Stimulated activated memory B cell treated with anti-CD40 and anti-IgM and Interleukin-4, amounts not matched to agents 10 μg/mL and 1 μg/mL and 100 μg/mL, for 72 hours (primary cell): ENCODE measurements at regions not wholly inside any gene's neighbourhood (a gene's known extent, or its start where the extent isn't known, plus 50 kb on each side); places are given as distances from the start of the nearest gene placed in this dataset.

Source experiments
- ATAC-seq: fragments of 150-1000 bp; cut with Tn5 transposase; 2 replicates; pipeline ENCODE4 v1.10.0; 2021
- H3K27ac Mint-ChIP-seq: one replicate; pipeline ENCODE4 v1.8.0; 2022; ENCODE audit warnings: mild to moderate bottlenecking, mixed read lengths
- H3K27me3 Mint-ChIP-seq: one replicate; pipeline ENCODE4 v1.8.0; 2022; ENCODE audit warnings: mixed read lengths
- H3K36me3 Mint-ChIP-seq: one replicate; pipeline ENCODE4 v1.8.0; 2022; ENCODE audit warnings: mixed read lengths
- H3K4me1 Mint-ChIP-seq: one replicate; pipeline ENCODE4 v1.8.0; 2022; ENCODE audit warnings: mixed read lengths
- H3K4me3 Mint-ChIP-seq: one replicate; pipeline ENCODE4 v1.8.0; 2022; ENCODE audit warnings: mild to moderate bottlenecking, moderate library complexity, mixed read lengths
- H3K9me3 Mint-ChIP-seq: one replicate; pipeline ENCODE4 v1.8.0; 2022; ENCODE audit warnings: mixed read lengths

DNA sequence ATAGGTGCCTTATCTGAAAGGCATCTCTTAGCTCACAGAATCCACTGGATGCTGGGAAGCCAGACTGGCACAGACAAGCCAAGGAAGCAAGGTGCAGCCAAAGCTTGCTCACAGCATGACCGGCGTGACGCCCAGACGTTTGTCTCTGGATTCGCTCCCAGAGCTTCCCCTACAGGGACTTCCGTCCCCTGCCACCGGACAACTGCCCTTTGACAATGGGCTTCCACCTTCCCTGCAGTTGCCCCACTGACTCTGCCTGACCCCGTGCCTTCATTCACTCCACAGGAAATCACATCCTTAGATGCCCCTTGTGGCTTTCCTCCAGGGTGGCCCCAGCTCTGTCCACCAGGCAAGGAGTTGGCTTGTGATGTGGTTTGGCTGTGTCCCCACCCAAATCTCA is 94.8 kb upstream of the CDH4 start:
- H3K36me3 Mint-ChIP-seq, result no peaks in the 10 kb centered on the region

DNA sequence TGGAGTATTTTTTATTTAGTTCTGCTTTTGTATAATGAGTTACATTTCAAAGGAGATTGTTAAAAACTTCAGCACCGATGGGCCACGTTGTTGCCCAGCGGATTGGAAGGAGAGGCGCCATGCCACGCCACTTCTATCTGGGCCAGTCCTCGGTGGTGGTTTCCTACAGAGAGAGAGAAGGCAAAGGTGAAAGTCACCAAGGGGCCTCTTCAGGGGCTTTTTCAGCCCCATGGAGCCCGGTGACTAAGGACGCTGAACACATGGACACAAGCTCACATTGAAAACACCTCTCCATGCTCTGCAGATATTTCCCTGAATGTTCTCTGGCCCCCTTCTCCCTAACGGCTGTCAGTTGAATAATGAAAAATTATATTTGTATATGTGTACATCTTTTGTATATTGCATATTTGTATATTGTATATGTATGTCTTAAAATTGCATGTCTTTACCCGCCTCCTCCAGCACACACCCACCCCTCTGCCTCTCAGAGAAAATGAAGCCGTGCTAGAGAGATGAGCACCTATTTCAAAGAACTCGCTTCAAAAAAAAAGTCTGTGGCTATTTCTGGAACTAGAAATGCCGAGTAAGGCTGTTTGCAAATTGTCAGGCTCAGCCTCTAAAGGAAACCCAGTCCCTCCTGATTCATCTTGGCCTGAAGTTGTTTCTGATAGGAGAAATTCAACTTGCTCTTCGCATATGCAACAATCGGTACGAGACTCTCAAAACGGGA is 91.9 kb upstream of the CDH4 start:
- Mint-ChIP-seq H3K27ac (no peak overlapping the region), H3K36me3 (no peaks in the 10 kb centered on the region), H3K27me3 (no peaks in the 10 kb centered on the region), H3K9me3 (peaks cover 6% of the 10 kb centered on the region), H3K4me1 (no peaks in the 10 kb centered on the region), H3K4me3 (no peak overlapping the region)
- ATAC-seq, result no peak

More for the DNA sequence above, 94.8 kb upstream of the CDH4 start:
- ATAC-seq, result no peak
- Mint-ChIP-seq H3K4me3 (no peak overlapping the region), H3K9me3 (peaks cover 6% of the 10 kb centered on the region), H3K27me3 (no peaks in the 10 kb centered on the region), H3K27ac (no peak overlapping the region), H3K4me1 (no peaks in the 10 kb centered on the region)

DNA sequence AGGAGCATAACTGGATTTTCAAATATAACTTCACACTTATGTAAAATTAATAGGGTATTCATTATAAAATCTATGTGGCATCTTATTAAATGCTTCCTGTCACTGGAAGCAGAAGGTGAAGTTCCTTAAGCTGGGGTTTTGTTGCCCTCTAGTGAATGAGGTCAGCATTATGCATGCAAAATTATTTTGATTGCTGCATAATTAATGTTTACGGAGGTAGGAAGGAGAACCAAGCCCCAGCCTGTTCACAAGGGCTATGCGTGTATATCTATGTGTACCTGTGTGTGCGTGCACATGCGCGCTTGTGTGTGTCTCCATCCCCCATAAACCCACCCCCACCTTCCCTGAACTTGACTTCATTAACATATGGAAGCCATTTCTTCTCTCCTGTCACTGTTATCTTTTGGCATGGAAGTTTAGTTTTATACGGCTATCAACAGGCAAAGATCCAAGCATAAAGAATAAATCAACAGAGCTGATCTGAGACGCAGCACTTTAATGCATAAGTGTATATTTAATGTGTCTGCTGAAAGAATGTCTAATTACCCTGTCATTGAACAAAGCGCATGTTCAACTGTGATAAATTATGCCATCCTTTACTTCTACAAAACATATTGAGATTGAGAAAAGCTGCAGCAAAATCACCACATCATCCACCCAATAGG is 90.2 kb upstream of the CDH4 start:
- Mint-ChIP-seq H3K27me3 (no peaks in the 10 kb centered on the region), H3K36me3 (no peaks in the 10 kb centered on the region), H3K9me3 (peaks cover 6% of the 10 kb centered on the region), H3K4me1 (no peaks in the 10 kb centered on the region), H3K4me3 (no peak overlapping the region), H3K27ac (no peak overlapping the region)
- no peak for ATAC-seq

DNA sequence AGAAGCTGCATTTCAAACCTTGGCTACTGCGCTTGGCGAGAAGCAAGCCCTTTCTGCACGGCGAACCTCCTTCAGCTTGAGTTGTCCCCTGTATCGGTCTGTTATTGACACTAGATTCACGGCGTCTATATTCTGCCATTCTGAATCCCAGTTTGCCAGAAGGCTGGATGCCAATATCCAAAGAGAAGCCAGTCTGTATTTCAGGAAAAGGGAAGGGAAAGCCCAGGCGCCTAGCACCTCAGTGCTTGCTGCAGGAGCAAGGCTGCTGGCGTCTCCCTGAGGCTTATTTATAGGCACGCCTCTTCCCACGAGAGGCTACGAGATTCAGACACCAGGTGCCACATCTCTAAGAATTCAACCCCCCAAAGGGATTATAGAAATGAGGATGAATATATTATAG is 89.6 kb upstream of the CDH4 start:
- no peak for ATAC-seq
- Mint-ChIP-seq H3K27ac (no peak overlapping the region), H3K4me1 (no peaks in the 10 kb centered on the region), H3K4me3 (no peak overlapping the region), H3K36me3 (no peaks in the 10 kb centered on the region), H3K27me3 (no peaks in the 10 kb centered on the region), H3K9me3 (peaks cover 6% of the 10 kb centered on the region)

DNA sequence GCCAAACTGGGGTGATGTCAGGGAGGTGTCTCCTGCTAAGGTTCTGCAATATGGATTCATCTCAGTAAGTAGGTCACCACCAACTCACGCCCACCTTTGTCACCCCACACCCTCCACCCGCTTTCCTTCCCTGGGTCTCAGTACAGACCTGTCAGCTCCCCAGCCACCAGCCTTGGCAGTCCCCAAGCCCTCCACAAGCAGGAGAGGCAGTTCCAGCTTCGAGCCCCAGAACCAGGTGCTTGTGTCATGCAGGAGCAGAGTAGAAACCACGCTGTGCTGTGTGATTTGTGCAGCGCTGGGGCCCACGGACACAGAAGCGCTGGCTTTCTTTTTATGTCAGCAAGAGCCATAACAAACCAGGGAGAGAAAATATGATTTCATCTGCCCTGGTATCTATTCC is 89.0 kb upstream of the CDH4 start:
- Mint-ChIP-seq H3K27ac (no peak overlapping the region), H3K4me1 (no peaks in the 10 kb centered on the region), H3K36me3 (no peaks in the 10 kb centered on the region), H3K9me3 (no peaks in the 10 kb centered on the region), H3K4me3 (no peak overlapping the region), H3K27me3 (no peaks in the 10 kb centered on the region)
- ATAC-seq, result no peak

DNA sequence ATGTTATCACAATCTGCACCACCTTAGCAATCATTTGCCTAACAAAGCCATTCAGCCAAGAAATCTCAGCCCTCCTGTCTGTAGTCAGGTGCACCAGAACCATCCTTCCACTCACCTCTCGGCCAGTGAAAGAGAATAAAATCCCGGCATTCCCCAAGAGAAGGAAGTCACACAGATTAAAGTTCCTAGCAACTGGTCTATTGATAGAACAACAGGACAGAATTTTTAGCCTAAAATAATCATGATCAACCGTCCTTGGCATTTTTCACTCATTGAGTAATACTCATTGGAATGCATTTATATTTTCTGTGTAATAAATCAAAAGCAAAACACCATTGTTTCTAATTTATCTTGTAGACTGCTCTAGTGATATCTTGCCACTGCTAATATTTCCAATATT is 85.7 kb upstream of the CDH4 start:
- H3K4me3 Mint-ChIP-seq, result no peak overlapping the region
- H3K27me3 Mint-ChIP-seq, result no peaks in the 10 kb centered on the region
- no peak for ATAC-seq
- no peak overlapping the region for H3K27ac Mint-ChIP-seq
- no peaks in the 10 kb centered on the region for H3K36me3 Mint-ChIP-seq
- no peaks in the 10 kb centered on the region for H3K9me3 Mint-ChIP-seq
- no peaks in the 10 kb centered on the region for H3K4me1 Mint-ChIP-seq

DNA sequence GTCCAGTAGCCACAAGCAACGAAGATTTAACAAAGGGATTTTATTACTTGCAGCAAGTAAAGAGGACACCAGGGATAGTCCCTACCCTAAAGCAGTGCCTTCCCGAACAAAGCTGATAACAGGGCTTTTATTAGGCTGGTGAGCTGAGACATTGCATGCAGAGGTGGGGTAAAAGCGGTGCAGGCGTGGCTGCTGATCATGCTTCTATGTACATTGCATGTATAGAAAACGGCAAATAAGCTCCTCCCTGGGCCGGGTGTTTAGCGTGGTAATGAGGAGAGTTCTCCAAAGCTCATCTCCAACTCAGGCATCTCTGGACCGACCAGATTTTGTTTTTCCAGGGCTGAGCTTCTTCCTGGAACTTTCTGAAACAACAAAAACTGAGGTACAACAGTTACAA is 83.5 kb upstream of the CDH4 start:
- H3K4me3 Mint-ChIP-seq, result no peak overlapping the region
- no peaks in the 10 kb centered on the region for H3K36me3 Mint-ChIP-seq
- no peak for ATAC-seq
- no peak overlapping the region for H3K27ac Mint-ChIP-seq
- H3K4me1 Mint-ChIP-seq, result no peaks in the 10 kb centered on the region
- no peaks in the 10 kb centered on the region for H3K9me3 Mint-ChIP-seq
- H3K27me3 Mint-ChIP-seq, result no peaks in the 10 kb centered on the region

DNA sequence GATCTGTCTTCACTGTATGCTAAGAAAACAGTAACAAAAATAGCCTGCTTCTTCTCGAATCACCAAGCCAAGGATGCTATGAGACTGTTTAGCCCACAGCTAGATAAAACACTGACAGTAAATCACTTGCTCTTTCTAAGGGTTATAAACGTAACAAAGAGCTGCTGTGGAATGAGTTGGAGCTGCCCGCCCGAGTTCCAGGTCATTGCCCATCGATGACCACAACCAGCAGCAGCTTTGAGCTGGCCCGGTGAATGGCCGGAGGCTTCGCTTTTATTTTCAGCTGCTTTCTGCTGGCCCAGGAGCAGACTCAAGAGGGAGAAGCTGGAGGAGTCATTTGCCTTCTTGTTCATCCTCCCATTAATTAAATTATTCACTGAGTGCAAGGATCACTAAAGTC is 82.2 kb upstream of the CDH4 start:
- Mint-ChIP-seq H3K4me3 (no peak overlapping the region), H3K27ac (no peak overlapping the region), H3K9me3 (no peaks in the 10 kb centered on the region), H3K4me1 (no peaks in the 10 kb centered on the region), H3K36me3 (no peaks in the 10 kb centered on the region), H3K27me3 (no peaks in the 10 kb centered on the region)
- ATAC-seq, result no peak

DNA sequence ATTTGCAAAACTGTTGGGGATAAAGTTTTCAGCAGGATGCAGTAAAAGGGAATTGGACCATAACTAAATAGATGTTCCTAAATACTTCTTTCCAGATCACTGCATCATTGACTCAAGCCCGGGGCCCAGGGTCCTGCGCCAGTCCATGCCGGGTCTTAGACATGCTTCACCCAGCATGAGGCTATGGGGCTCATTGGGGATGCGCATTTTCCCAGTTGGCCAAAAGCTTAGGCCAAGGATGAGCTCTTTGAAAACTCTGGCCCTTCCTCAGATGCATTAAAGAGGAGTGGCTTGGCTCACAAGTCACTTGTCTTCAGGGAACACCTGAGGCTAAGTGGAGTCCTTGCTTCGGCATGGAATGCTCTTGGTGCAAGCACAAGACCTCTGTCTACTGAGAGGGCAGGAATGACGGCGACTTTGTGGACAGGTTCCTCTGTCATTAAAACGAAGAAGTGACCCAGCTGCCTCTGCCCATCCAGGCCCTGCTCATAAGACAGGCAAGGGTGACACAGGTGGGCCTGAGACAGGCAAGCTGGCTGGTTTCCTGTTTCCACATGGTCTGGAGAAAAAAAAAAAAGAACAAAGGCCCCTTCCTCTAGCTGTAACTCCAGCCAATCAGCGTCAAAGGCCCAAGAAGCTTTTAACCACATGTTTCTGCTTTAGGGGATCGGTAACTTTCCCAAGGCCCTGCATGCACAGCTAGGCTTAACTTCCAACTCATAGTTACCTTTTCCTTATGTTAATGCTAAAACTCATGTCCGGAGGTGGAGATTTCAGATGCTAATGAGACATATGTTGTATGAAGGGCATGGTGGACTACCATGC is 81.4 kb upstream of the CDH4 start:
- Mint-ChIP-seq H3K4me1 (no peaks in the 10 kb centered on the region), H3K9me3 (no peaks in the 10 kb centered on the region), H3K4me3 (no peak overlapping the region), H3K36me3 (no peaks in the 10 kb centered on the region), H3K27ac (no peak overlapping the region), H3K27me3 (no peaks in the 10 kb centered on the region)
- no peak for ATAC-seq

DNA sequence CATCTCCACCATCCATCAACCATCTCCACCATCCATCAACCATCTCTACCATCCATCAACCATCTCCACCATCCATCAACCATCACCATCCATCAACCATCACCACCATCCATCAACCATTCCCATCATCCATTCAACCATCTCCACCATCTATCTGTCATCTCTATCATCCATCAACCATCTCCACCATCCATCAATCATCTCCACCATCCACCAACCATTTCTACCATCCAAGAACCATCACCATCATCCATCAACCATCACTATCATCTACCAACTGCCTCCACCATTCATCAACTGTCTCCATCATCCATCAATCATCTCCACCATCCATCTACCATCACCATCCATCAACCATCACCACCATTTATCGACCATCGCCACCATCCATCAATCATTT is 78.8 kb upstream of the CDH4 start:
- ATAC-seq, result no peak
- Mint-ChIP-seq H3K4me3 (no peak overlapping the region), H3K27ac (no peak overlapping the region), H3K9me3 (no peaks in the 10 kb centered on the region), H3K36me3 (no peaks in the 10 kb centered on the region), H3K27me3 (no peaks in the 10 kb centered on the region), H3K4me1 (no peaks in the 10 kb centered on the region)

DNA sequence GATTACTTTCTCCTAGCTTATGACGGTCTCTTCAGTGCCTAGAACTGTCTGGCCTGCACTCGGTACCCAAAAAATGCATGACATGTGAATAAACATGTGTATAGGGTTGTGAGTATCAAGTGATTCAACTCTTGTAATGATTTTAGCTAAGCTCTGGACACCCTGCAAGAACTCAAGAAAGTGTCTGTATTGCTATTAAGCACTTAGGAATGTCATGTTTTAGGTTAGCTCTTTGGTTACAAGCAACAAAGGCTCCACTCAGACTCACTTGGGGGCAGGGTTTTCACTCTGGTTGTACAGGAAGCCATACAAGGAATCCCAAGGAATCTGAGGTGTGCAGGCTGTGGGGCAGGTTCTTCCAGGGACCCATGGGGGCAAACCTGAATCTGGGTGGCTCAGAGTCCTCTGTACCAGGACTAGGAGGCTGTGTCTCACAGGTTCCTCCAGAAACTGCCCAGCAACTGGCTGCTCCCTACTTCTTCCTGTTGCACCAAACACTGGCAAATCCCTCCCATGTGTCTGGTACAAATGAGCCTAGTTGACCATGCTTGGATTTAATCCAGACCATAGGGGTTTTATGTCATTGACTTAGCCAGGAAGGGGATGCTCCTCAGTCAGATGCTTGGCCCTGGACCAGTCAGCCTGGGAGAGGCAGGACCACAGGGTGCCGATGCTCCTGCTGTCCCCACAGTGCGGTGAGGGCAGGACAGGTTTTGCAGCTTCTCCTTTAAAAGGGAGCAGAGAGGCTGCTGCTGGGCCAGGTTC is 77.9 kb upstream of the CDH4 start:
- Mint-ChIP-seq H3K4me1 (no peaks in the 10 kb centered on the region), H3K27ac (no peak overlapping the region), H3K36me3 (no peaks in the 10 kb centered on the region), H3K27me3 (no peaks in the 10 kb centered on the region), H3K4me3 (no peak overlapping the region), H3K9me3 (no peaks in the 10 kb centered on the region)
- ATAC-seq, result no peak

DNA sequence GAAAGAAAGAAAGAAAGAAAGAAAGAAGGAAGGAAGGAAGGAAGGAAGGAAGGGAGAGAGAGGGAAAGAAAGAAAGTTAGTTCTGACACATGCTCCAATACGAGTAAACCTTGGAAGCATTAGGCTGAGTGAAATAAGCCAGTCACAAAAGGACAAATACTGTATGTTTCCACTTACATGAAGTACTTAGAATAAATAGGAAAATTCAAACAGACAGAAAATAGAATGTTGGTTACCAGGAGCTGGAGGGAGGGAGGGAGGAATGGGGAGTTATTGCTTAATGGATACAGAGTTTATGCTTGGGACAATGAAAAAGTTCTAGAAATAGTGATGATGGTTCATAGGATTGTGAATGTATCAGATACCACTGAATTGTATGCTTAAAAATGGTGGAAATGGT is 75.2 kb upstream of the CDH4 start:
- ATAC-seq, result no peak
- no peaks in the 10 kb centered on the region for H3K4me1 Mint-ChIP-seq

DNA sequence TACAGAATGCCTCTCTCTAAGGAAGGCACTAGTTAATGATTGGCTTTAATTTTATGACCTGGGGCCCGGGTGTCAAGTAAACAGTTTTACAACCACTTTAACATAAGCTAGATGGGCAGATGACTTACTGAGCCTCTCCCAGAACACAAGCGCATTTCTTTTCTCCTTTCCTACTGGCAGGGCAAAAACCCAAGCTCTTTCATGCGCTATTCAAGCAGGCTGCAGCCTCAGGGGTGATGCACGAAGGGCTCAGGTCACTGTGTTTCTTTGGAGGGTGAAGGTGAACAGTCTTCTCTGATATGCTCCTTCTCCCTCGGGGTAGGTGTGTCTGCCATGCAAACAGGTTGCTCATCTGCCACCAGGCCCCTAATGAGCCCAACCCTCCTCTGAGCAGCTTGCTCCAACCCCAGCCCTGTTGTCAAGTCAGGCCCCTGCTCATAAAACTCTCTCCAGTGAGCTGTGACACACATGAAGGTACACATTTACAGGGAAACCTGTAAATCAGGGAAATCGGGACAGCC is 73.5 kb upstream of the CDH4 start:
- Mint-ChIP-seq H3K27ac (no peak overlapping the region), H3K9me3 (peaks cover 4% of the 10 kb centered on the region), H3K27me3 (no peaks in the 10 kb centered on the region), H3K4me1 (no peaks in the 10 kb centered on the region), H3K4me3 (no peak overlapping the region), H3K36me3 (no peaks in the 10 kb centered on the region)
- no peak for ATAC-seq

More for the DNA sequence above, 75.2 kb upstream of the CDH4 start:
- Mint-ChIP-seq H3K27ac (no peak overlapping the region), H3K36me3 (no peaks in the 10 kb centered on the region), H3K4me3 (no peak overlapping the region), H3K27me3 (no peaks in the 10 kb centered on the region), H3K9me3 (peaks cover 4% of the 10 kb centered on the region)

DNA sequence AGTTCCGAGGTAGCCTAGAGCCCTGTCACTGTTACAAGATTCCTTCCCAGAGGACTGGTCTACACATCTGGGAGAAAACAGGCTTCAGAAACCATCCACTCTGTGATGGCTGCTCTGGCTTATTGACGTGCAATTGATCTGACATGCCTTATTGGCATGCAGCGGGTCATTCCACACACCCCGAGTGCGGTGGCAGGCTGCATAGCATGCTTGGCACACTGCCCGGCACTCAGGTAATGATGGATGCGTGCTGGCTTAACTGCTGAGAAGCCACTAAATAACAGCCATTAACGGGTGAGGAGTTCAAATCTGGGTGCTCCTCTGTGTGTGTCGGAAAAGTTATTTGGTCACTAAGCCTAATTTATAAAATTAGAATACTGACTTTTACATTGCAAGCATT is 67.9 kb upstream of the CDH4 start:
- Mint-ChIP-seq H3K4me1 (no peaks in the 10 kb centered on the region), H3K36me3 (no peaks in the 10 kb centered on the region)

DNA sequence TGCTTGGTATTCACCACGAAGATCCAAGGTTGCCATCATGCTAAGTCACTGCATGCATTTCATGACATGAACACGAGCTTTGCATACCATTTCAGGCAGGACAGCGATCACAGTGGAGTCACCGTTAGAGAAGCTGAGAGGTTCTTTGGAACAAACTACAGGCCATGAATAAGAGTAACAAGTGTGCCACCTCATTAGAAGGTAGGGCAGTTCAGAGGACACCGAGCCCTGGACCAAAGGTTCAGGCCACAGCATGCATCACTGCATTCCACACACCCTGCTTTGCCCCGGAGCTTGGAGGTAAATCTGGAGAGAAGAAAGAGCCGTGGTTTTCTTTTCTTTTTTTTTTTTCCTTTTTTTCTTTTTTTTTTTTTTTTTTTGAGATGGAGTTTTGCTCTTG is 66.9 kb upstream of the CDH4 start:
- no peaks in the 10 kb centered on the region for H3K27me3 Mint-ChIP-seq
- no peak for ATAC-seq
- no peaks in the 10 kb centered on the region for H3K4me1 Mint-ChIP-seq

More for the DNA sequence above, 67.9 kb upstream of the CDH4 start:
- no peak overlapping the region for H3K4me3 Mint-ChIP-seq
- H3K27ac Mint-ChIP-seq, result no peak overlapping the region
- no peaks in the 10 kb centered on the region for H3K27me3 Mint-ChIP-seq
- peaks cover 4% of the 10 kb centered on the region for H3K9me3 Mint-ChIP-seq
- no peak for ATAC-seq

More for the DNA sequence above, 66.9 kb upstream of the CDH4 start:
- H3K36me3 Mint-ChIP-seq, result no peaks in the 10 kb centered on the region
- H3K9me3 Mint-ChIP-seq, result peaks cover under 1% of the 10 kb centered on the region
- H3K4me3 Mint-ChIP-seq, result no peak overlapping the region
- no peak overlapping the region for H3K27ac Mint-ChIP-seq
